NCI-H345 treated with DMSO at 0.1 percent for 48 hours (cell line): ENCODE measurements at regions not wholly inside any gene's neighbourhood (a gene's known extent, or its start where the extent isn't known, plus 50 kb on each side); places are given as distances from the start of the nearest gene placed in this dataset.

ENCODE experiments used
- DNase-seq: peaks from one replicate; lab custom pipeline; 2025; ENCODE audit not compliant: unreplicated experiment; lab: John Stamatoyannopoulos, UW

DNA sequence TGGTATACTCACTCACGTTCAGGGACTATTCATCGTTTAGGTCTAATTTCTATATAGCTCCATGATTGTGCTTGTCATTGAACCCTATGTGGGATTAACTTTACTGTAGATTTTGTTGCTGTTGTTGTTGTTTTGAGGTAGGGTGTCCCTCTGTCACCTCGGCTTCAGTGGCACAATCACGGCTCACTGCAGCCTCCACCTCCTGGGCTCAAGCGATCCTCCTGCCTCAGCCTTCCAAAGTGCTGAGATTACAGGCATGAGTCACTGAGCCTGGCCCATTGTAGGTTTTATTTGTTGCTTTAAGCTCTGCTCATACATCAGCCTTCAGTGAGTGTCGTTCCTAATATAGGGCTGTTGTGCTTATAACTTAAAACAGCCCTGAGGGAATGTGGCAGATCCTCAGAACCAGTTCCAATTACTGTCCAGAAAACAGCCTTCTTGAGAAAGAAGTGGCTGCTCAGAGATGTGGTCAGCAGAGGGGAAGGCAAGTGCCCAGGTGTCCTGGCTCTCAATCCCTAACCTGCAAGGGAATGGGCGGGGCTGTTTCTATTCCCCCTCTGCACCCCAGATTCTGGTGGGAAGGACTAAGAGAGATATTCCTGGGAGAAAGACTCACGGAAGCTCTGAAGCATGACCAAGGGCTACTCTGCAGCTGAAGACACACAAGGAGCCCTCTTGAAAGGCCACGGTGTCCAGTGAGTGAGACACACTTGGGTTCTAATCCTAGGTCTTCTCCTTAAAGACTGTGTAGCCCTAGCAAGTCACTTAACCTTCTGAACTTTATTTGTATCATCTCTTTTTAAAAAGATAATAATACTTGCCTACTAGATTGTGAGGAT, 79.6 kb upstream of the LCLAT1 start:
- no peak for DNase-seq

DNA sequence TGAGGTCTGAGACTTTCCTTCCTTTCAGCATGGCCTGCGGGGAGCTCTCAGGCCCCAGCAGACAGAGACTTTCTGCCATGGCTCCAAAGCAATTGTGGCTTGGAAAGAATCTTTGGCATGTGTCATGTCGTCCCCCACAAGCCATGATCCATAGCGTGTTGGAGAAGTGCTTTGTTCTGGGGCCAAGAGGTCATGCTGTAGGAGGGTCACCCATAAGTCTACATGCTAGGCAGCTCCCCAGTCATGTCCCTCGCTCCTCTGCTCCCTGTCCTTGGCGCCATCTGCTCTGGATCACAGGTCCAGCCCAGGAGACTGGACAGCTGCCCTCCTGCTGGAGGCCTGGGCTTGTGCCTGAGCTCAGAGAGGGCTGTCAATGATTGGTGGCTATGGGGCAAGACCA, 78.8 kb upstream of the LCLAT1 start:
- no peak for DNase-seq

DNA sequence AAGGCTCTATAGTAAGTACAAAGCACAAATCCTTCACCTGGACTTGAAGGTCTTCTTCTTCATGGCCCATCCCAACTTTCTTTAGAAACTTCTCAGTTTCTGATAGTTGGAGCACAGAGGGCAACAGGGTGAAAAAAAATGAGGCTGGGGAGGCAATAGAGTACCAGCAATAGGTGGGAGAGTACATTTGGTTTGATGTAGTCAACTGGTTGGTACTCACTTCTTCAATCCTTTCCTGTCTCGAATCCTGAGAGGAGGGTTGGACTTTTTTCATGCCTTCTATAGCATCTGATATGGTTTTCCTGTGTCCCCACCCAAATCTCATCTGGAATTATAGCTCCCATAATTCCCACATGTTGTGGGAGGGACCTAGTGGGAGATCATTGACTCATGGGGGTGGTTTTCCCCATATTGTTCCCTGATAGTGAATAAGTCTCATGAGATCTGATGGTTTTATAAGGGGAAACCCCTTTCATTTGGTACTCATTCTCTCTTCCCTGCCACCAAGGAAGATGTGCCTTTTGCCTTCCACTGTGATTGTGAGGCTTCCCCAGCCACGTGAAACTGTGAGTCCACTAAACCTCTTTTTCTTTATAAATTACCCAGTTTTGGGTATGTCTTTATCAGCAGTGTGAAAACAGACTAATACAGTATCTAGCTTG, 75.9 kb upstream of the LCLAT1 start:
- DNase-seq = no peak

DNA sequence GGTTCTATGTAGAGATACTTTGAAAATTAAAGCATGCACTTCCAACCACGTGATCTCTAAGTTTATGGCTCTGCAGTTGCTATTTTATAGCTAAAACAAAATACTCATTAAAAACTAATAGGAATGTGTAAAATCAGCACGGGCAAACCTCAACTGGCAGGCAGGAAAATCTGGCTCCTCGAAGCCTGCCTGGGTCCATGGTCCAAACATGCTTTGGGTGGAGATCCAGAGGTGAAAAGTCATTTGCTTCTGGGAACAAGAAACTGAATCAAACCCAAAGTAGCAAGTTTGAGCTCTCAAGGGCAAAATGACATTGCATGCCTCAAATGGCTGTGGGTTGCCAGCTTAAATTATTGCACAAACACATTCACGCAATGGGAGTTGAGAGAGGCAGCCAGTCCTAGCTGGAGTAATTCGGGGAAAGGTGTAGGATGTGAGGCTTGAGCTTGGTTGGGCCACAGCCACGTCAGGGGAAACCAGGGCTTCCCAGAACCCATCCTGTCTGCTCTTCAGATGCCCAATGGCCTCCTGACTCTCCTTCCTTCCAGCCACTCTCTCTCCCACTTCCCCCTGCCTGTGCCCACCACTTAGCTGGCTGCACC, 75.2 kb upstream of the LCLAT1 start:
- no peak for DNase-seq

DNA sequence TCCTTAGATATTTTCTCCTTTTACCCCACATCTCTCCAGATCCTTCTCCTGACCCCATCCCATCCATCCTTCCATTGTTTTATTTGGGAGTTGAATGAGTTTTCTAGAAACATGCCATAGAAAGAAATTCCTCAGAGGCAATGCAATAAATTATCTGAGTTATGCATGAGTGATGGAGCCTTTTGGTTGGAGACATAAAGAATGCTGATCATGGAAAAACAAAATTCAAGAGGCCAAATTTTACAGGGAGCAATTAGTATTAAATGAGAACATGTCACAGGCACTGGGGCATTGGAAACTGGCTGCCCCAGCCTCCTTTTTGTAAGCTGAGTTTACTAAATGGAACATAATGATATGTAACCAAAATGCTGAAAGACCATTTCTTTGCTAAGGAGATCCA, 74.2 kb upstream of the LCLAT1 start:
- DNase-seq = no peak

DNA sequence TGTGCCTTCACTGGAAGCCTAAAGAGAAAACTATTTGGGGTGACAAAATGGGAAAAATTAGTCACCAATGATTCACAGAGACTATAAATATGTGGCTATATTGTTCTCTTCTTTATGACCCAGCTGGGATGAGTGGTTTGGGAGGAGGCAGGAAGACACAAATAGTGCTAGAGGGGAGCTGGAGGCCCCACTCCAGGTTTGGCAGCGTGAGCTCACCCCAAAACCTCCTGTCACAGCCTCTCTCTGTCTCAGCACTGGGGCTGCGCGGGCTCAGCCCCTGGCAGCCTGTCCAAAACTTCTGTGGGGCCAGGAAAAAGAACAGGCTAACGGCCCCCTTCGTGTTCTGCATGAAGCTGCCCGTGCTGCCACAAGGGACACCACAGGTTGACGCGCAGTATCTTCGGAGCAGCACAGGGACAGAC, 73.2 kb upstream of the LCLAT1 start:
- no peak for DNase-seq

DNA sequence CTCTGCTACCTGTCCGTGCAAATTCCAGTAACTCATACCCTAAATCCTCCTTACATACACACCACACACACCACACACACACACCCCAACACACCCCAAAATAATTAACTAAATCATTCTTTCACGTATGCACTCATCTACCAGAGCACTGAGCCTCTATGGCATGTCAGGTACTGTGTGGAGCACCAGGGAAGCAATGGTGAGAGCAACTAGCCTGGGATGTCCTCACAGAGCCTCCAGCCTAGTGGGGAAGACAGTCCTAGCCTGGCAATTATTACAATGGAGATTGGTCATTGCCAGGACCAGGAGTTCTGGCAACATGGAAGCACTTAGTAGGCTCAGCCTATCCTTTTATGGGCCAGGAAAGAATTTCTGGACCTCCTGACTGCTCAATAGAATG, 72.7 kb upstream of the LCLAT1 start:
- no peak for DNase-seq

DNA sequence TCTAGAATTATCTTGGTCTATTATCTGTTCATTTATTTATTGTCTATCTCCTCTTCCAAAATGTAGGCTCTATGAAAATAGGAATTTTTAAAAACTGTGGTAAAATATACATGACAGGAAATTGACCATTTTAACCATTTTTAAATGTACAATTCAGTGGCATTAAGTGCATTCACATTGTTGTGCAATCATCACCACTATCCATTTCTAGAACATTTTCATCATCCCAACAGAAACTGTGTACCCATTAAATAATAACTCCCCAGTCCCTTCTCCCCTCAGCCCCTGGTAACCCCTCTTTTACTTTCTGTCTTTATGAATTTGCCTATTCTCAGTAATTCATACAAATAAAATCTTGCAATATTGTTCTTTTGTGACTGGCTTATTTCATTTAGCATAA, 71.1 kb upstream of the LCLAT1 start:
- no peak for DNase-seq

DNA sequence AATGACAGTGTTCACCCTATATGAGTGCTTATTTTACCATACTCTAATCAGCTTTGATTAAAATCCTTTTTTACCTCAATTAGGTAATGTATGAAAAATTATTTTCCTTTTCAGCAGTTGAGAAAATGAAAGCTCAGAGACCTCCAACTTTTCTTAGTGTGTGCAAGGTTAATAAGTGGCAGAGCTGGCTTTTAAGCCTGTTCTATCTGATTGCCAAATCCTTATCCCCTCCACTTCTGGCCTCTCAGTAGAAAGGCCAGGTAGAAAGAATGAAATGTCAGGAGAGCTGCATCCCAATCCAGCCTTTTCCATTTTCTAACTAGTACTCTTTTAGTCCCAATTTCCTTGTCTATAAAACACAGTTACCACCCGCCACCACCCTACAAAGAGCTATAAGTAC, 67.6 kb upstream of the LCLAT1 start:
- no peak for DNase-seq

DNA sequence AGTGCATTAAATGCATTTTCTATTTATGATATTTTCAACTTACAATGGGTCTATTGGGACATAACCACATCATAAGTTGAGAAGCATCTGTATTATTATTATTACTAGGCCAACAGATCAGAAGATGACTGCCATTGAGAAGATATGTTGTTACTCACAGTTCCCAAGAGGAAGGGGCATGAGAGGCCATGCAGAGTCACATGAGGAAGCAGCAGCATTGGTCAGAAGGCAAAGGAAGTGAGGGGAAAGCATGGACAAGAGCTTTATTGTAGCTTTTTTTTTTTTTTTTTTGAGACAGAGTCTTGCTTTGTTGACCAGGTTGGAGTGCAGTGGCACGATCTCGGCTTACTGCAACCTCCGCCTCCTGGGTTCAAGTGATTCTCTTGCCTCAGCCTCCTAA, 66.2 kb upstream of the LCLAT1 start:
- DNase-seq = no peak

DNA sequence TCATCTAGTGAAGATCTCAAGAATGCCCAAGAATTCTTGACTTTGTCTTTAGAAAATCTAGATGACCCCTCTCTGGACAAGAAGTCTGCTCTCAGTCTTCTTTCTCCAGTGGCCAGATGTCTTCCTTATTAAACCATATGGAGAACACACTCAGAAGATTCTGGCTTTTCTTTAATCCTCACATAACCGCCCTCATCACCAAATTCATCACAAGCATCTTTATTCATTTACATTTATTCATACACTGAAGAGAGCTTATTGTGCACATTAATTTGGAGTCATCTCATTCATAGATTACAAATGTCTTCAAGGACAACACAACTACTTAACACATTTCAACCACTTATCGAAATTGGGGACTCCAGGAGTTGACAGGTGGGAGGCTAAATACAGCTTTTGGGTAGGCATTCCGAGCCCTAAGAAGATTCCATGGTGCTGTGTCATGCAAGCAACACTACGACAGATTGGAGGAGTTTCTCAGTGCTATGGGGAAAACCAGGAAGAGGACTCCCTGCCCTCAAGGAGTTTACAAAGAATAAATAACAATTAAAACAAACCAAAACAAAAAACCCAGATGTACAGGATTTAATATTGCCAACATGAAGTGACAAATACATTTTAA, 64.8 kb upstream of the LCLAT1 start:
- DNase-seq = no peak

DNA sequence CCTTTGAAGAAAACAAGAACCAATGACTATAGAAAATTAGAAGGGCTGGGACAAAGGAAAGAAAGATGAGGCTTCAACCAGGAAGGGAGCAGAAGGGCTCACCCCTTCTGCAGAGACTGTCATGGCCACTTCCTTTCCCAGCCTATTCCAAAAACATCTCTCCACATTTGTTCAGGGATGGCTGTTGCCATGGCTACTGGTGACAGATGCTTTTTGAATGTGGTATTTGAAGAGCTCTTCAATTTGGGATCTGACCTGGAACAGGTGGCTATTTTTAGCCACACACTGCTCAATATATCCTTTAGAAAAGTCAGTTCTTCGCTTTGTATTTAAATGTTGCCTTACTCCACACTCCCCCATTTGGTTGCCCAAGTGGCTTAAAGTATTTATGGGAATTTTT, 64.1 kb upstream of the LCLAT1 start:
- DNase-seq = peak; percentile 85

DNA sequence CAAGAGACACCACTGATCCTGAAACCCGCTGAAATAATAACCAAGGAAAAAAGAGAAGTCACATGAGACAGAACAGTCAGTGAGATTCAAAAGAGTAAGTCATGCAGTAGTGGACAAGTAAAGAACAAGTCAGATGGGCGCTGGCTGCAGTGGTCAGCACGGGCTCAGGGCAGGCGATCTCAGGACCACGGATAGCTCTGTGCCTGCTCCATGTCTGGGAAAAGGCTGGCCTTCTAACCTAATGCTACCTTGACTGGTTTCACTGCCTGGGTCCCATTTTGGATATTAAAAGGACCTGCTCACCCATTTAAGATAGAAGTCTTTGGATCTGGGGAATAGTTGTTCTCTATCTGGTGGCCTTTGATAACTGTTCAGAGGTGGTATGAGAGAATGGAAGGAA, 61.7 kb upstream of the LCLAT1 start:
- no peak for DNase-seq

DNA sequence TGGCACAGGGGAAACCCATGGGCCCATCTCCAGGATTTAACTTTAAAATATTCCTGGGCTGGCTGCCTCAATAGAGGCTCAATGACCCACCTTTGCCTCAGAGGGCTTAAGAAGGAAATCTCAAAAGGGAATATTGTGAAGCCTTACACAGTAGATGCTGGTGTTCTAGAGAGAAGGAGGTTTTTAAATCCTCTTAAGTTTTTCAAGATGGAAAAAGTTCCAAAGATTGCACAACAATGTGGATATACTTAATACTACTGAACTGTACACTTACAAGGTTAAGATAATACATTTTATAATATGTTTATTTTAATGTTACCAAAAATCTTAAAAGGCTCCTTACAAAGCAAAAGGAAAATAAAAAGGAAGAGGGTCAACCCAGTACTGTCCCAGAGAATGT, 54.9 kb upstream of the LCLAT1 start:
- DNase-seq = no peak

DNA sequence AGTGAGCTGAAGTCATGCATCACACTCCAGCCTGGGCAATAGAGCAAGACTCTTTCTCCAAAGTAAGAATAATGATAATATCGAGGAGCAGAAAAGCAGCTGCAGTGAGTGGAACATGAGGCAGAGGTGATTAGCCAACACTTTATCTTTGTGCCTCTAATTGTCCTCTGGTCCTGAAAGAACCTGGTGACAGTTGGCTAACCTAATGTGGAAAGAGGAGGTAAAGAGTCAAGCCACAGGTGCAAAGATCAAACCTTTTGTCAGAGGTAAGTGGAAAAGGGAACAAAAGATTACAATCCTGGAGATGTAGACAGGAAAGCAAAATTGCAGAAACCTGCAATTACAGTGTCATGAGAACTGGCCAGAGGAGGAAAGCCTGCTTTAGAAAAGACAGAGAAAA, 53.5 kb upstream of the LCLAT1 start:
- DNase-seq = no peak

DNA sequence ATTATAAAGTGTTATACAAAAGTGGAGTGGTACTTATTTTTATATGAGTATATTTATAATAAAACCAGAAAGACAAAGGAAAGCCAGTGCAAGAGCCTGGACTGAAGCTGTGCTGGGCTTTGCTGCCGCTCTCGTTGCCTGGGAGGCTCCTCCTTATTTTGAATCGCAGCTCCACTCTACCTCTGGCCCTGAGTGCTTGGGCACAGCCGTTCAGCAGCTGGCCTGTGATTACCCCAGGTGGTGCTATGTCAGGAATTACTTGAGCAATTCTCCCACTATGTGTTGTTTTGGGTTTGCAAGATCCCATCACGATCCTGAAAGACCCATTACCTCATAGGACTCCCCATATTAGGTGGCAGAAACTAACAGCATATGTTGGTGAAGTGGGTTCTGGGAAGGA, 53.0 kb upstream of the LCLAT1 start:
- peak; percentile 24 for DNase-seq

DNA sequence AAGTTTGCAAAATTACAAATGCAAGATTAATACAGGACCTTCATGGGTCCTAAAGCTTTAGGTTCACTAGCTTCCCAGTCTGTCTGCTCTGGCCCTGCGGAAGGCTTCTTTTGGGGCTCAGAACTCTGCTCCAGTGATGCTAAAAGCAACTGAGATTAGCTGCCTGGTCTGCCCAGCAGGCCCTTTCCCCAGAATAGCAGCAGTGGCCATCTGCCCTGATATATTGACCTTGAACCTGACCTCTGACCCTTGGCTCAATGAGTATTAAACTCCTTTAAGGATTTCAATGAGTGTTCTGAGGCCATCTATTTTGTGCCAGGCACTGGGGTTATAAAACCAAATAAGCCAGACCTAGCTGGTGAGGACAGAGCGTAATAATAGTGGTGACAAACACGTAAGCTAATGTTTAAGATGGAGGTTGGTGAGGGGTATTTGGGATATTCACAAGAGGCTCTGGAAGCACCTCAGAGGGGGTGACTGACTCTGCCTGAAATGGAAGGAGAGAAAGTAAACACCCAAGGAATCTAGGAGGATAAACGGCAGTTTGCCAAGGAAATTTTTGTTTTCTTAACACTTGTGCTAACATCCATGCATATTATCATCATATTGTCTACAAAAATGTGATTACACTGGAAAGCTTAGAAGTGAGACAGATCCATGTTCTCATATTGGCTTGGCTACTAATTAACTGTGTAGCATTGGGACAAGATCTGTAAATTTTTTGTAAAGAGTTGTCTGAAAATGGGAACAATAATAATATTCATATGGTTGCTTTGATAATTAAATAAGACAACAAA, 50.4 kb upstream of the LCLAT1 start:
- DNase-seq = no peak
